AG08396 (cell line): ENCODE measurements at regions not wholly inside any gene's neighbourhood (a gene's known extent, or its start where the extent isn't known, plus 50 kb on each side); places are given as distances from the start of the nearest gene placed in this dataset.
"Not testable (repeated sequence)": the region's sequence is repeated elsewhere in the genome, so short reads cannot be mapped to it uniquely, and the experiment has no call there.

Experiments used
- DNase-seq: peaks from one replicate; pipeline ENCODE4 v3.0.0; 2012; ENCODE audit warnings: low spot score, mixed read lengths

DNA sequence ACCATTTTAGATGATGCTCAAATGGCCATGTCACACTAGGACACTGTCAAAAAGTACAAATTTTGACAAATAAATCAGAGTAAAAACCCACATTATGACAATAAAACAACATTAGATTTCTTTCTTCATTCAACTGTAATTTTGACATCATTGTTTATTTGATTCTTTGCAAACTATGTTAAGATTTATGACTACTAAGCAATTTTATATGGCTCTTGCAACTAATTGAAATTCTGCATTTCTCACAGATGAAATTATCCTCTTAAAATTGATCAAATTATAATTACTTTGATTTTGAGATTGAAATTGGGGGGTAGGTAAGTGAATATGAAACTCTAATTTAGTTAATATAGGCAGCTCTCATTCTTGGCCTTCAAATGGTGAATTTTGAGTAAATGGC, 59.8 kb downstream of the ATOH1 start:
- no peak for DNase-seq

DNA sequence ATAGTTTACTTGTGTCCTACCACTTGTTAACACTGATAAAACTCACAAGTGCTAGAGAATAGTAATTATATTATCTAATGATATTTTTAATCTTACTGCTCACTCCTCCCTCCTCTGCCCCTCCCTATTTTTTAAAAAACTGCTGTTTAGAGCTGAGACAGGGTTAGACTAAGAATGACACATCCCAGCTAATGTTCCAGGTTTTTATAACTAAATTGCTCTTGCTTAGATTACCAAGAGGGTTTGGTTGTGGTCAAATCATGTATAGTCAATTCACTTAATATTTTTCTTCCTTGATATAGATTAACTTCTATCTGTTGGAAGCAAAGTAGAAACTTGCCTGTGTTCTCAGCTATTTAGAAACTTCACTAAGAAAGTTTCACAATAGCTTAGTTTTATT, 60.2 kb downstream of the ATOH1 start:
- no peak for DNase-seq

DNA sequence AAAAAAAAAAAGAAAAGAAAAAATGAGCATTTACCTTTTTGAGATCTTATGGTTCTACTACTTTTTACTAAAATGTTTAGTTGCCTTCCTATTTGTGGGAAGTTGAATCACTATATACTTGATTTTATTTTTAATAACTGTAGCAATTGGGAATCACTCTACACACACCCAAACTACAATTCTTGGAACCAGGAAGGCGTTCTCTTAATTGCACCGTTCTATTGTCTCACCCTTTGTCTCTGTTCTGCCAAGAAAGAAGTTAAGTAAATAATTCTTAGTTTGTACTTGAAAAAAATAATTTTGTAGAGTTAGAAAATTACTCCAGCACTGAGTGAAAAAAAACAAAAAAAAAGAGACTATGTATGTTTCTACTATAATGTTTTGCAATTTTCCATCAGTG, 62.7 kb downstream of the ATOH1 start:
- no peak for DNase-seq

DNA sequence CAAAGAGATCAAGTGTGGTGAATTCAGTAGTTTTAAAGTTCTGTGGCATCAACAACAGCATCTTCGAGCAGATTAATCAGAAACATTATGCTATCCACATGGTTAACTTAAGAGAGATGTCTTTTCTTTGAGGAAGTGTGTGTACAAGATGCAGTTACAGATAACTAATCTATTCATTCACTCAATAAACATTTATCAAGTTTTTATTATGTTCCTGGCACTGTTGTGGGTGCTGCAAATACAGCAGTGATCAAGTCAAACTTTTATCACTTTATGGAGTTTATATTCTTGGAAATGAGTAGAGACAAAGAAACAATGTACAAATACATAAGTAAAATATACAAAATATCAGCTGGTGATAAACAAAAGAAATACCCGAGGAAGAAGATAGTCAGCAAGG, 66.4 kb downstream of the ATOH1 start:
- DNase-seq: no peak

DNA sequence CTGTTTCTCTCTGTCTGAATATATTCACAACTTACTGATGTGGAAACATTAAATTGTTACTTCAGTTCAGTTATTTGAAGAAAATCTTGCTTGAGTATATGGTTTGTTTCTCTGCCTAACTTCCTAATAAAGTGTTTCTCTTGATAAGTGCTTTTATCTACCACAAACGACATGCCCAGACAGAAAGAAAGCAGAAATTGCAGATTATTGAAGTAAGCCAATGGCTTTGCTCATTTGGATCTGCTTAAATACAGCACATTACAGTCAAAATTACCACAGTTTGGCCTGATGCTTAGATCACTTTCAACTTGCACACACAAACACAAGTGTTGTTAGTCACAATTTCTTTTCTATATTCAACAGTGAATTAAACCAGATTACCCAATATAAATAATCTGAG, 68.0 kb downstream of the ATOH1 start:
- DNase-seq: no peak

DNA sequence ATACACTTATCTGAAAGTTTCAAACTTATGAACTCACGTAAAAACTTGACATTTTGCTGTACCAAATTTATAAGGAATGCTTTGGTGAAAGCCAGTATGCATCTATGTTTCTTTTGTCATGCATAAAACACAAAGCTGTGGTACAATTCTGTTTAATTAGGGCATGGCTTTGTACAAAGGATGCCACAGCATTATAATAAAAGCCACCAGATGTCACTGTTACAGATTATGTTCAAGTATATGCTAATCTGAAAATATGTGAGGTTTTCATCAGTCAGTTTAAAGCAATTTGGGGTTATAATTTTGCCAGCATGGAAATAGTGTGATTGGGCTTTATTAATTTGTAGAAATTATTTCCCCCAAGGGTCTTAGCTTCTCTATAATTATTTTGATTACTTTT, 69.0 kb downstream of the ATOH1 start:
- DNase-seq: no peak

DNA sequence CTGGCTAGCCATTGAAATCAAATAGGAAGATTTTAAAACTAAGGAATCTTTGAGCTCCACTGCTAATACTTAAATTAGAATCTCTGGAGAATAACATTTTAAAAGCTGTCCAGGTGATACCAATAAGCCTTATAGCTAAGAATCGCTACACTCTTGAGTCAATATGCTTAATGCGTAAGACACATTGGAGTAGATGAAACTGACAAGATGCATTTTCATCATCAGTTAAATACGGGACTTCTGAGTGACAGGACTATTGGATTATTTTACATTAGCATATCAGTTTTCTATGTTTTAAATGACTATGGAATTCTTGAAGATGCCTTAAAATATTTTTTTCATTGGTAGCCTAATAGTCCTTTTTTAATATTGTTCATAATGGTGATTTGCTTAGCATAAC, 80.2 kb downstream of the ATOH1 start:
- no peak for DNase-seq

DNA sequence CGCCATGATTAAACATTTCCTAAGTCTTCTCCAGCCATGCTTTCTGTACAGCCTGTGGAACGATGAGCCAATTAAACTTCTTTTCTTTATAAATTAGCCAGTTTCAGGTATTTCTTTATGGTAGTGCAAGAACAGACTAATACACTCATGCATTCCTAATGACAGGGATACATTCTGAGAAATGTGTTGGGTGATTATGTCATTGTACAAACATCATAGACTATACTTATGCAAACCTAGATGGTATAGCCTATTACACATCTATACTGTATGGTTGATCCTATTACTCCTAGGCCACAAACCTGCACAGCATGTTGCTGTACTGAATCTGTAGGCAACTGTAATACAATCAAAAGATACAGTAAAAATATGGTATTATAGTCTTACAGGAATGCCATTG, 83.1 kb downstream of the ATOH1 start:
- no peak for DNase-seq

DNA sequence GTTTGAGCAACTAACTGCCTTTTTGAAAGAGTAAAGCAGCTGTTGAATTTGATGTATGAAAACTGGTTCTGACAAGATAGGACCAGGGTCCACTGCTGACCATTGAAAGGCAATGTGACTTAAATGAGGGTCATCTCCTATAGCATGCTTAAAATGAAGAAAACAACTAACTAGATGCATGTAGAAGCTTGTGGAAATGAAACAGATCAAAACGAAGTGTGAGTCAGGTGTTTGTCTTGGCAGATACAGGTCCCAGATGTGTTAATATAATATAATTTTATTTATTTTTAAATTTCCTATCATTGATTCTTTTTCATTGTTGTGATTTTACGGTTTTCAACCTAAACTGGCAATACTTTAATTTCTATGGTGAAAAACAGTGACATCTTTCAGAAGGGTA, 83.6 kb downstream of the ATOH1 start:
- DNase-seq: no peak

DNA sequence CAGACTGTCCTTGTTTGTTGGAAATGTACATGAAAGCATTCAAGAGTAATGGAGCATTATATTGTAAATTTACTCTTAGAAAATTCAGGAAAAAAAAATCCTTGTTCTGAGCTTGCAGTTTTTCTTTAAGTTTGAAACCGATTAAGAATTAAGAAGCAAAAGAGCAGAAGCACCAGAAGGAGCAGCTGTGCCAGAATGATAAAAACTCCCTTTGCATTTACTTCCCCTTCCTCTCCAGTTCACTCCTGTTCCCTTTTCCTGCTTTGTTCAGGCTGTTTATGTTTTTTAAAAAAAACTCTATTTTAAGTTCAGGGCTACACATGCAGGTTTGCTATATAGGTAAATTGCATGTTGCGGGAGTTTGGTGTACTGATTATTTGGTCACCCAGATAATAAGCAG, 90.3 kb downstream of the ATOH1 start:
- no peak for DNase-seq

DNA sequence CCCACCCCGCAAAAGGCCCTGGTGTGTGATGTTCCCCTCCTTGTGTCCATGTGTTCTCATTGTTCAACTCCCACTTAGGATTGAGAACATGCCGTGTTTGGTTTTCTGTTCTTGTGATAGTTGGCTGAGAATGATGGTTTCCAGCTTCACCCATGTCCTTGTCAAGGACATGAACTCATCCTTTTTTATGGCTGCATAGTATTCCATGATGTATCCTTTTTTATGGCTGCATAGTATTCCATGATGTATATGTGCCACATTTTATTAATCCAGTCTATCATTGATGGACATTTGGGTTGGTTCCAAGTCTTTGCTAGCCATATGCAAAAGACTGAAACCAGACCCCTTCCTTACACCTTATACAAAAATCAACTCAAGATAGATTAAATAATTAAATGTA, 95.0 kb downstream of the ATOH1 start:
- DNase-seq: not testable (repeated sequence)

DNA sequence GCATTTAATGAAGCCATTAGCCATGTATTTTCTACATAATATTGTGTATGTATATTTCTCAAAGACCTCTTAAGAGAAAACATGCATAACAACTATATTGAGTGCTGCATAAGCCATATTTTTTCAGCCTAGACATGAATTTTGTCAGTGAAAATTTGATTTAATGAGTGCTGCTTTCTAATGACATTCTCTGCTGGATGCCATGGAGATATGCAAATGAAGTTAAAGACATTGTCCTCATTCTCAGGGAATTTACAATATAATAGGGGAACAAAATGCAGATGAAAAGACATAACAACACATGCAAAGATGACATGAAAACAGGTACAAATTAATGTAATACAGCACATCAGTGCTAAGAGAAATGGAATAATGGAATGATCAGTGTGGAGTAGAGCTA, 118.7 kb downstream of the ATOH1 start:
- no peak for DNase-seq

DNA sequence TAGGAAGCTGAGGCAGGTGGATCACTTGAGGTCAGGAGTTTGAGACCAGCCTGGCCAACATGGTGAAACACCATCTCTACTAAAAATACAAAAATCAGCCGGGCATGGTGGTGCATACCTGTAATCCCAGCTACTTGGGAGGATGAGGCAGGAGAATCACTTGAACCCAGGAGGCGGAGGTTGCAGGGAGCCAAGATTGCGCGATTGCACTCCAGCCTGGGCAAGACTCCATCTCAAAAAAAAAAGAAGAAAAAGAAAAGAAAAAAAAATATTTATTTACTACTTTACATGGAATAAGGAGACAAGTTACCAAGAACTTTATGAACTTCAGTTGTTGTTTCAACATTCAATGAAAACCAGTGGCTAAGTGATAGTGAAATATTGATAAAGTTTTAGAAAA, 121.7 kb downstream of the ATOH1 start:
- not testable (repeated sequence) for DNase-seq

DNA sequence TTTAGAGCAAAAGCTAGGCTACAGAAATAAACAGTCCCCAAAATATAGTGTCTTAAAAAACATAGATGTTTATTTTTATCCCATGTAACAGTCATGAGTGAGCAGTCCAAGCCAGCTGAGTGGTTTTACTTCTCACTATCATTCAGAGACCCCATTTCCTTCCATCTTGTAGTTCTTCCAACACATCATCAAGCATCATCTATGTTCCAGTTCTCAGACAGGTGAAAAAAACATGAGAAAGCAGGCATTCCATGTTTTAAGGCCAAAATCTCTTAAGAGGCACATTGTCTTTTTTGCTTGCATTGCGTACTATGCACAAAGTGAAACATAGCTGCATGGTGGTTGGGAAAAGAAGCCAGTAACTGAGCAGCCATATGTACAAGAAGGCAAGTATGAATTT, 128.6 kb downstream of the ATOH1 start:
- DNase-seq: no peak

DNA sequence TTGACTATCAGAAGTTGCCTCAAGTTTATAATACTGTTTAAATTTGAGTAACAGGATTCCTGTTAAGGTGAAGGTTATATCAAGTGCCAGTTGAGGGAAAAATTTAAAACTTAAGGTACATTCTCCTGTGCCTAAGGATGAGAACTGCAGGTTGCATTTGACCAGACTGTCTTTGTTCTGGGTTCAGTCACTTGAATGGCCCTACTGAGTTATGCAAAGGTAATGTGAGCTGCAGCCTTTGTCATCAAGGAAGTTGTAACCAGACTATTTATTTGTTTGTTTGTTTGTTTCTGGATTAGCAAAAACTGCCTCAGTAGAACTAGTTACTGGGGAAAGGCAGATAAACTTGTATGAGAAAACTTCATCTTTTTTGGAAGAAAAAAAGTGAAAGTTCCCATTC, 131.9 kb downstream of the ATOH1 start:
- no peak for DNase-seq

DNA sequence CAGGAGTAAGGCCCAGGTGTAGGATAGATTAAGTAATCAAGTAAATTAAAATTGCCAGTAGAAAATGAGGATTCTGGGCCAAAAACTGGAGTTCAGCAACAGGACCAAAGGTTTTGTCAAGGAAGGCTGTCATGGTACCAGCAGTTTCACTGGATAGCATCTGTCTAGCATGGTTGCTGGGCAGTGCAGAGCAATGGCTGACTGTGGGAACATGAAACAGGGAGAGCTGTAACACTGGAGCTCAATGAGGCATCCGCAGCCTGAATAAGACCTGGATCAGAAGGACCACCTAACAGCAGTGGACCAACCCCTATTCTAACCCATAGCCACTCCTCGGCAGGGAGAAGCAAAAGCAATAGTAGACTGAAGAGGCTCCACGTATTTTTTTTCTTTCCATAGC, 132.4 kb downstream of the ATOH1 start:
- no peak for DNase-seq

DNA sequence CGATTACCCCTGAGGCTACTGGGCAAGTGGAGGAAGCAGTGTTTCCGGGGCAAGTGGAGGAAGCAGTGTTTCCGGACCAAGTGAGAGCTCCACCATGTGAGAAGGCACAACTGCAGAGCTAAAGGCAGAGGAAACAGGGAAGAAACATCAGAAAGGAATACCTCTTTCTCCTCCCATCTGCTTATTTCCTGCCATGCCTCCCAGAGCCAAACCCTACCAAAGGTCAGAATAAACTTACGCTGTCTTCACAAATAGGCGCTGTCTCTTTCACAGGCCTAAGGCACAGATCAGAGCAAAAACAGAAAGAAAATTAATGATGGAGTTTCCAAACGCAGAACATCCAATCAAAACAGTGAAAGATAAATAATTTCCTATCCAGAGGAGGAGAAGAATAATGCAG, 153.0 kb downstream of the ATOH1 start:
- DNase-seq: no peak

DNA sequence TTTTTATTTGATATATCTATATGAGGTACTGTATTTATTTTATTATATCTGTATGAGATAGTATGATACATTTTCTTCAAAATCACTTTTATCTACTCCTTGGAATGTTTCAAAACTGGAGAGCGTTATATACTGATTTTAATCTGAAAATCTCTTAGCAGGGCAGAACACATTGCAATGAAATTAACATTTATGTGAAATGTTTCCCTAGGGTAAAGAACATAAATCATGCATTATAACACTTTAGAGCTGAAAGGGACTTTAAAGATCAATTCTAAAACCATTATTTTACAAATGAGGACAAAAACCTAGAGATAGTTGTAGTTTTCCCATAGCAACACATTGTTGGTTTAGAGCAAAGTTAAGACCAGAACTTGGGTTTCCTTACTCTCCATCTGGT, 153.7 kb downstream of the ATOH1 start:
- DNase-seq: no peak

DNA sequence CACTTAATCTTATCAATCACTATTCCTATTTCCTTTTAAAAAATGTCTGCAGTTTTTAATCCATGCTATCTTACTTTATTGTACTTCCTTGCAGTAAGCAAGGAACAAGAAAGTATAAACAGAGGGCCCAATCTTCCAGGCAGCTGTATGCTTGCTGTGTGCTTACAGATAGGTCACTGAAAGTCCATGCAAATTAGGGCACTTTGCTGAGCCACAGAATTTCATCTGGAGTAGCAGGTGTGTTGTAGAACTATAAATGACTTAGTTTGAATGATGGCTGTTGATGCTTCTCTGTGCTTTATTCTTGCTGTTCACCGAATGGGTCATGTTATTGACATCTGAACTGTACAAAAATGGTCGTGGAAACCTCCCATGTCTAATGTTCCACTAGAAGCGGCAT, 154.6 kb downstream of the ATOH1 start:
- no peak for DNase-seq

DNA sequence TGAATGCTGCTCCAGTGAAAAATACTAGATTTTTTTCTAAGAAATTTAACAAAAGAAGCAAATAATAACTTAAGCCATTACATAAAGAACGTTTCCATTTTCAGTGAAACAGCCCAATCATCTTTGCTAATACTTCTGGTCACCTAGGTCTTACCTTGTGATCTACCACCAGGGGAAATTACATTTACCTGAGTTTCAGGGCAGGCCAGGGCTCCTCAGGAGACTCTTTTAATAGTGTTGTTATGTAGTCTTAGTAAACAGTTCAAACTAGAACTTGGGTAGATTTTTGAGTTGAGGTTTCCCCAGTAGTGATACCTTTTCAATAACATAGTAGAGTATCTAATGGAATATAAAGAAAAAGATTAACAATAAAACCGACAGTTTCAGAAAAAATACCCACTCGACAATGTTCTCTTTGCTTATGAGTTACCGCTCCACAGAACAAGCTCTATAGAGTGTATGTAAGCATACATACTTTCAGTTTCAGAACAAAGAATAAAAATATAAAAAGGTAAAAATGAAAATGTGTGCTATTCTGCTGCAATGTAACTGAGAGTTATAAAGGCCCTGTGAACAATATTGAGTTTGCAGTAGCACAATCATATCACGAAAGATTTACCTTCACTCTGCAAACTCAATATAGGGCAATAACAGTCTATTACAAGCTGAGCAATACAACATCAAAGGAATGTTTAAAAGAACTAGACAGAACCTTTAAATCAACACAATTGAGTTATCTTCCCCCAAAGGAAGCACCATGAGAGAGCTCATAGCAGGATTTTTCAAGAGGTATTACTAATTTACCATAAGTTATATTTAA, 165.8 kb downstream of the ATOH1 start:
- no peak for DNase-seq

DNA sequence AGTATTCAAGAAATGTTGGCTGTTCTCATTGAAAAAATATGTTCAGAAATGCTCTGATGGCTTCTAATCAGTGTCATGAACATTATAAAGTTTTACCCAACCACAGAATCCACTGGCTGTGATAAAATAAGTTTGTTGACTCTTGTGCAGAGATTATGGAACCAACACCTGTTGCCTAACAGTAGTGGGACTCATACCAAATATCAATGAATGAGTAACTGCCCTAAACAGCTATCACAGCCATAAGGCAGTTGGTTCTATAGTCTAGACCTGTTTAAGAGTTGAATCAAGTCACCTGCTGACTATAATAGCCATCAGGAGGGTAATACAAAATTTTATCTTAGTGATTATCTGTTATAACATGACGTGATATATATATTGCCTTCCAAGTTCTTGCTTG, 168.3 kb downstream of the ATOH1 start:
- no peak for DNase-seq

DNA sequence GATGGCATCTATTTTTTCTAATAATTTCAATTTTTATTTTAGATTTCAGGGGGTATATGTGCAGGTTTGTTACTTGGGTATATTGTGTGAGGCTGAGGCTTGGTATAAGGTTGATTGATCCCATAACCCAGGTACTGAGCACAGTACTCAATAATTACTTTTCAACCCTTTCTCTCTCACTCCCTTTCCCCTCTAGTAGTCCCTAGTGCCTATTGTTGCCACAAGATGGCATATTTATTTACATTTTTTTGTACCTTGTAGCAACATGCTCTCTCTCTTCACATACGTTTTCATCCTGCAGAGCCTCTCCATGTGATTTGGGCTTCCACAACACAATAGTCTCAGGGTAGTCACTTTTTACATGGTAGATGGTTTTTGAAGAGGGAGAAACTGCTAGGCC, 172.0 kb downstream of the ATOH1 start:
- DNase-seq: no peak

DNA sequence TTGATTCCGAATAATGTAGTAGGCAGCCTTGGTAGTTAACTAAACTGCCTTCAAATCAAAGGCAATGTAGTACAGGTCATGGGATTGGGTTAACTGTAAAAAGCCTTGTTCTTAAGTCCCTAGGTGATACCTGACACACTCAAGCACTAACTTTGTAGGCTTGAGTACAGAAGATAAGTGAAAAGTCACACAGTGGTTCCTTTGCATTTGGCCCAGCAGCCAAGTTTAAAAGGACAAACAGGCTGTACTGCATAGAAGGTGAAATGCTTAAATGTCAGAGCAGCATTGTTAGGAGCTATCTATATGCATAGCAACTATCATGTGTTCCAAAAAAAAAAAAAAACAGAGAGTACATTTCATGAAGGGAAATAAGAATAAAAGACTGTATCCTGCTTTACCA, 178.4 kb downstream of the ATOH1 start:
- no peak for DNase-seq

DNA sequence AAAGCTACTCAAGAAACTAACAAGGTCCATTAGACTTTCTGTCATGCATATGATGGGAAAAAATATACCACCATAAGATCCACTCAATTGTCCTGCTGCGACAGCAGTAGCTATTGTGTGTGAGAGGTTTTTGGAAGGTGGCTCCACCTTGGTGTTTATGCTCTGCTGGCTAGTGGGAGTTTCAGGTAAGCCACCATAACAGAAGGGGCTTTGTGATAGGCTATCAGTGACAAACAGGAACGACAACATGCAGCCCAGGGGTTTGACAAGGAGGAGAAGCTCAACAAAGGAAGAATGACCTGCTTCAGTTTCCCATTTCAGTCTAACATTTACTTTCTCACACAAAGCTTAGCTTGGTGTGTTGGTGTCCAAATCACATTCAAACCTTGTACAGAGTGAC, 182.6 kb downstream of the ATOH1 start:
- no peak for DNase-seq
